ENCODE measurements at regions not wholly inside any gene's neighbourhood (a gene's known extent, or its start where the extent isn't known, plus 50 kb on each side); places are given as distances from the start of the nearest gene placed in this dataset.

DNA sequence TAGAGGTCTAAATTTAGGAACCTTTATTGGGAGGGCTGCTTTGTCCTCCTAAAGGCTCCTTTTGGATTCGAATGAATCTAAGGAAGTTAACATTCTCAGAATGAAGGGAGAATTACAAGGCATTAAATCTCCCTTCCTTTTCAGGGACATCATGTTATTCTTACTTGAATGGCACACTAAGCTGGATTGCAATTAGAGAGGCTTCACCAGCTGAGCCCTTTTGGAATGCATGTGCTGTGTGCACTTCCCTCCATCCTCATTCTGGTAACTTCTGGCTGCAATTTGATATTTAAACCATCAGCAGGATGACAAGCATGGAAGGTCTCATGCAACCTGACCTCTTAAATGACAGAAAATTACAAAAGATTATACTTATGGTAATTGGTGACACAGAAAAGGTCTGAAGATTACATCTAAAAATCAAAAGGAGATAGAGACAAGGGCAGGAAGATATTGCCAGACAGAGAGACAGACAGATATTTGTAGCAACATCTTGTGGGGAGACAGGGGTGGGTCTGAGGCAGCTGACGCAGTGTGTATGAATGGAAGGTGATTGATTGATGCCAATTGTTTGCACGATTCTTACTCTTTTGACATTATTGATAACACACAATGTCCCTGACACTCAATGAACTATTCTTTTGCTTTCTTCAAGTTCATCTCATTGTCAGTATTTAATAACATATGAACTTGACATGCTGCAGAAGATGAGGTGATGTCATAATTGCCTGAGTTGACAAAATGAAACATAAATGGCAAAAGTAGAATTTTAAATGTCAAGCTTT is 570.8 kb upstream of the GYPC start:
- H3K36me3 Mint-ChIP-seq (ENCODE audit: insufficient read depth, unreplicated experiment), result no peaks in the 10 kb centered on the region
- no peak overlapping the region for H3K4me3 Mint-ChIP-seq (ENCODE audit: unreplicated experiment)

DNA sequence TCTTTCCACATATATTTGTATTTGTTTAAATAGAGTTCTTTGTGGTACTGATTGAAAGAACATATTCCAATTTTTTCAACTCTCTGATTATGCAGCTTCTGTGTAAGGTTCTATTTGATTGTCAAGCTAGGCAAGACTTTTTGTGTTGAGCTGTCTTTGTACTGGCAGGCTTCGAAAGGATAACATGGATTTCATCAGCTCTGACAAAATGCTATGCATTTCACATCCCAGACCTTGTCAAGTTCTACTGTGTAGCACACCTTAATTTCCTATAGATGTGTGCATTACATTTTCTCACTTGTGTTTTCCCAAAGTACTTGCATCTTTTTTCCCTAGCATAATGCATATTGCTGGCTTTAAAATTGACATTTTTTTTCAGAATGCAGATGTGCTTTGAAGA is 555.0 kb upstream of the GYPC start:
- Mint-ChIP-seq H3K4me1 (ENCODE audit: insufficient read depth, unreplicated experiment) (no peaks in the 10 kb centered on the region), H3K27ac (ENCODE audit: low read depth, unreplicated experiment) (no peak overlapping the region), H3K36me3 (ENCODE audit: insufficient read depth, unreplicated experiment) (no peaks in the 10 kb centered on the region), H3K4me3 (ENCODE audit: unreplicated experiment) (no peak overlapping the region), H3K27me3 (ENCODE audit: insufficient read depth, unreplicated experiment) (no peaks in the 10 kb centered on the region), H3K9me3 (ENCODE audit: unreplicated experiment) (no peaks in the 10 kb centered on the region)
- BruUV-seq (replicated peaks), result no TSS peak
- no peak for DNase-seq (ENCODE audit: unreplicated experiment)
- intact Hi-C loops (cut with micrococcal nuclease), result no loop called here
- POLR2A ChIA-PET, result interaction anchor here (0.7 kb wide), 1 partner anchor 502 kb away, joined by 3 read pairs; no protein-coding TSS in a partner anchor
- CTCF ChIA-PET, result interaction anchor here (0.7 kb wide), 1 partner anchor 435 kb away, joined by 3 read pairs; no protein-coding TSS in a partner anchor
- TF ChIP-seq, protein P1, sequence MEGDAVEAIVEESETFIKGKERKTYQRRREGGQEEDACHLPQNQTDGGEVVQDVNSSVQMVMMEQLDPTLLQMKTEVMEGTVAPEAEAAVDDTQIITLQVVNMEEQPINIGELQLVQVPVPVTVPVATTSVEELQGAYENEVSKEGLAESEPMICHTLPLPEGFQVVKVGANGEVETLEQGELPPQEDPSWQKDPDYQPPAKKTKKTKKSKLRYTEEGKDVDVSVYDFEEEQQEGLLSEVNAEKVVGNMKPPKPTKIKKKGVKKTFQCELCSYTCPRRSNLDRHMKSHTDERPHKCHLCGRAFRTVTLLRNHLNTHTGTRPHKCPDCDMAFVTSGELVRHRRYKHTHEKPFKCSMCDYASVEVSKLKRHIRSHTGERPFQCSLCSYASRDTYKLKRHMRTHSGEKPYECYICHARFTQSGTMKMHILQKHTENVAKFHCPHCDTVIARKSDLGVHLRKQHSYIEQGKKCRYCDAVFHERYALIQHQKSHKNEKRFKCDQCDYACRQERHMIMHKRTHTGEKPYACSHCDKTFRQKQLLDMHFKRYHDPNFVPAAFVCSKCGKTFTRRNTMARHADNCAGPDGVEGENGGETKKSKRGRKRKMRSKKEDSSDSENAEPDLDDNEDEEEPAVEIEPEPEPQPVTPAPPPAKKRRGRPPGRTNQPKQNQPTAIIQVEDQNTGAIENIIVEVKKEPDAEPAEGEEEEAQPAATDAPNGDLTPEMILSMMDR (IDR thresholded peaks at IDR 0.05; ENCODE audit: unreplicated experiment), result no peak

More for the DNA sequence above, 570.8 kb upstream of the GYPC start:
- CTCF ChIA-PET, result no interaction called here
- TF ChIP-seq, protein P1 (IDR thresholded peaks at IDR 0.05; ENCODE audit: unreplicated experiment), result no peak
- Mint-ChIP-seq H3K27me3 (ENCODE audit: insufficient read depth, unreplicated experiment) (no peaks in the 10 kb centered on the region), H3K9me3 (ENCODE audit: unreplicated experiment) (peaks cover 8% of the 10 kb centered on the region), H3K27ac (ENCODE audit: low read depth, unreplicated experiment) (no peak overlapping the region), H3K4me1 (ENCODE audit: insufficient read depth, unreplicated experiment) (no peaks in the 10 kb centered on the region)
- no peak for DNase-seq (ENCODE audit: unreplicated experiment)
- POLR2A ChIA-PET, result no interaction called here
- no TSS peak for BruUV-seq (replicated peaks)
- intact Hi-C loops (cut with micrococcal nuclease), result no loop called here

DNA sequence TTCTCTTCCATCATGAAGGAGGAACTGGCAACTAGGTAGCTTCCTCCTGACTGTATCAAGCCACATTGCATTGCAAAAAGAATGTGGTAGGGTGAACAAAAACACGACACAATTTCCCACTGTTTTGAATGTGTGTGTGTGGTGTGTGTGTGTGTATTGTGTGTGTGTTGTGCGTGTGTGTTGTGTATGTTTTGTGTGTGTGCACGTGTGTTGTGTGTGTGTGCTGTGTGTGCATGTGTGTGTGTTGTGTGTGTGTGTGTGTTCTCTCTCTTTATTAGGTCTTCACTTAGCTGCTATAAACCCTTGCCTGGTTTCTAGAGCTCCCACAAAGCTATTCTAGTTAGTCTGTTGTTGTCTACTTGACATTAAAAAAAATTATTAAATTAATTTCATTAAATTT is 550.0 kb upstream of the GYPC start:
- intact Hi-C loops (cut with micrococcal nuclease), result no loop called here
- Mint-ChIP-seq H3K27ac (ENCODE audit: low read depth, unreplicated experiment) (no peak overlapping the region), H3K9me3 (ENCODE audit: unreplicated experiment) (peaks cover 6% of the 10 kb centered on the region), H3K4me3 (ENCODE audit: unreplicated experiment) (no peak overlapping the region), H3K27me3 (ENCODE audit: insufficient read depth, unreplicated experiment) (no peaks in the 10 kb centered on the region), H3K4me1 (ENCODE audit: insufficient read depth, unreplicated experiment) (no peaks in the 10 kb centered on the region), H3K36me3 (ENCODE audit: insufficient read depth, unreplicated experiment) (no peaks in the 10 kb centered on the region)
- no TSS peak for BruUV-seq (replicated peaks)
- DNase-seq (ENCODE audit: unreplicated experiment), result no peak
- ChIA-PET POLR2A (no interaction called here), CTCF (interaction anchor here (0.6 kb wide), 1 partner anchor 9 kb away, joined by 3 read pairs; no protein-coding TSS in a partner anchor)
- TF ChIP-seq, protein P1 (IDR thresholded peaks at IDR 0.05; ENCODE audit: unreplicated experiment), result no peak

DNA sequence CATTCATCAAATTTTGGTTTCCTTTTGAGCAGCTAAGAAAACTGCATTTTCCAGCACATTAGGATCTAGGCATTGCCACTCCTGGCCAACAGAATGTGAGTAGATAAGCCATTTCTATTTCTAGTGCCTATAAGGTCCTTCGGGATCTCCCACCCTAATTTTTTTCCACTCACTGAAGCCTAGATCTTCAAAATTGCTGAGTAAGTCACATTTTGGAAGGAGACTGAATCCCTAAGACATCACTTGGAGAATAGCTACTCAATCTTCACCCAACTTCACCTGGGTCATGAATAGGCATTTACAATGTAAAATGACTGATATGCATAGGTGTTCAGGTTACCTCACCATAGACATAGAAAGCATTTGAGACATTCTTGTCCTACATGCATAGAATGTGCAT is 548.1 kb upstream of the GYPC start:
- Mint-ChIP-seq H3K4me1 (ENCODE audit: insufficient read depth, unreplicated experiment) (no peaks in the 10 kb centered on the region), H3K27ac (ENCODE audit: low read depth, unreplicated experiment) (no peak overlapping the region), H3K36me3 (ENCODE audit: insufficient read depth, unreplicated experiment) (no peaks in the 10 kb centered on the region), H3K27me3 (ENCODE audit: insufficient read depth, unreplicated experiment) (no peaks in the 10 kb centered on the region), H3K4me3 (ENCODE audit: unreplicated experiment) (no peak overlapping the region), H3K9me3 (ENCODE audit: unreplicated experiment) (peaks cover 10% of the 10 kb centered on the region)
- POLR2A ChIA-PET, result no interaction called here
- intact Hi-C loops (cut with micrococcal nuclease), result no loop called here
- TF ChIP-seq, protein P1 (IDR thresholded peaks at IDR 0.05; ENCODE audit: unreplicated experiment), result no peak
- no TSS peak for BruUV-seq (replicated peaks)
- CTCF ChIA-PET, result no interaction called here
- DNase-seq (ENCODE audit: unreplicated experiment), result no peak

Data from MCF 10A (cell line).